ENCODE measurements at regions not wholly inside any gene's neighbourhood (a gene's known extent, or its start where the extent isn't known, plus 50 kb on each side); places are given as distances from the start of the nearest gene placed in this dataset.

DNA sequence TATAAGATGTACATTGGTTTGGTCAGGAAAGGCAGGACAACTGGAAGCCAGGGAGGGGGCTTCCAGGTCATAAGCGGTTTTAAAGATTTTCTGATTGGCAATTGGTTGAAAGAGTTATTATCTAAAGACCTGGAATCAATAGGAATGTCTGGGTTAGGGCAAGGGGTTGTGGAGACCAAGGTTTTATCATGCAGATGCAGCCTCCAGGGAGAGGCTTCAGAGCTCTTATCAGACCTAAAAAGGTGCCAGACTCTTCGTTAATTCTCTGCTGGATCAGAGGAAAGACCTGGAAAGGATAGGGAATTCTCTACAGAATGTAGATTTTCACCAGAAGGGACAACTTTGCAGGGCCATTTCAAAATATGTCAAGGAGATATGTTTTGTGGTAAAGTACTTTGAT is 62.8 kb downstream of the BEX3 start:
- peak overlapping the region; percentile 39 for H3K27ac Mint-ChIP-seq (ENCODE audit: low read depth, unreplicated experiment)
- no TSS peak for BruUV-seq (replicated peaks)
- DNase-seq (ENCODE audit: unreplicated experiment), result no peak
- peaks cover 7% of the 10 kb centered on the region for H3K4me1 Mint-ChIP-seq (ENCODE audit: insufficient read depth, unreplicated experiment)
- no peak overlapping the region for H3K4me3 Mint-ChIP-seq (ENCODE audit: unreplicated experiment)
- intact Hi-C loops (cut with micrococcal nuclease), result no loop called here
- H3K36me3 Mint-ChIP-seq (ENCODE audit: insufficient read depth, unreplicated experiment), result no peaks in the 10 kb centered on the region
- TF ChIP-seq, protein P1, sequence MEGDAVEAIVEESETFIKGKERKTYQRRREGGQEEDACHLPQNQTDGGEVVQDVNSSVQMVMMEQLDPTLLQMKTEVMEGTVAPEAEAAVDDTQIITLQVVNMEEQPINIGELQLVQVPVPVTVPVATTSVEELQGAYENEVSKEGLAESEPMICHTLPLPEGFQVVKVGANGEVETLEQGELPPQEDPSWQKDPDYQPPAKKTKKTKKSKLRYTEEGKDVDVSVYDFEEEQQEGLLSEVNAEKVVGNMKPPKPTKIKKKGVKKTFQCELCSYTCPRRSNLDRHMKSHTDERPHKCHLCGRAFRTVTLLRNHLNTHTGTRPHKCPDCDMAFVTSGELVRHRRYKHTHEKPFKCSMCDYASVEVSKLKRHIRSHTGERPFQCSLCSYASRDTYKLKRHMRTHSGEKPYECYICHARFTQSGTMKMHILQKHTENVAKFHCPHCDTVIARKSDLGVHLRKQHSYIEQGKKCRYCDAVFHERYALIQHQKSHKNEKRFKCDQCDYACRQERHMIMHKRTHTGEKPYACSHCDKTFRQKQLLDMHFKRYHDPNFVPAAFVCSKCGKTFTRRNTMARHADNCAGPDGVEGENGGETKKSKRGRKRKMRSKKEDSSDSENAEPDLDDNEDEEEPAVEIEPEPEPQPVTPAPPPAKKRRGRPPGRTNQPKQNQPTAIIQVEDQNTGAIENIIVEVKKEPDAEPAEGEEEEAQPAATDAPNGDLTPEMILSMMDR (IDR thresholded peaks at IDR 0.05; ENCODE audit: unreplicated experiment), result no peak
- H3K9me3 Mint-ChIP-seq (ENCODE audit: unreplicated experiment), result no peaks in the 10 kb centered on the region
- POLR2A ChIA-PET, result interaction anchor here (1.1 kb wide), 1 partner anchor 54 kb away, joined by 4 read pairs; no protein-coding TSS in a partner anchor
- no peaks in the 10 kb centered on the region for H3K27me3 Mint-ChIP-seq (ENCODE audit: insufficient read depth, unreplicated experiment)
- CTCF ChIA-PET, result interaction anchor here (1.0 kb wide), 1 partner anchor 24 kb away, joined by 4 read pairs; no protein-coding TSS in a partner anchor

DNA sequence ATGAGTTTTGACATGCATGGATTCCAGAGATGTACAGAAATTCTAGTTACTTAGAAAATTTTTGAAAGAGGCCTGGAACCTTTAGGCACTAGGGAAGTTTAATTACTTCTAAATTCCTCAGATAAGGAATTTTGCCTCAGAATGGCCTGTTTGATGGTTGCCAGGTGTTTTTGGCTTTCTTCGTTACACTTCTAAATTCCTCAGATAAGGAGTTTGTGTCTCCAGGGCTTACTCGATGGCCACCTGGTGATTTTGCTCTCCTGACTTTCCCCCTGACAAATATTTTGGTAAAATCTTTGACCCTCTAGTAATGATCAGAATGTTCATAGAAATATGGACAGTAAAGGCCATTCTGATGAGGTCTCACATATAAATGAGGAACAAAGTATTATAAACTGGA is 64.3 kb downstream of the BEX3 start:
- TF ChIP-seq, protein P1 (IDR thresholded peaks at IDR 0.05; ENCODE audit: unreplicated experiment), result no peak
- intact Hi-C loops (cut with micrococcal nuclease), result loop anchor here (5.0 kb wide), 1 partner anchor 43 kb away; no protein-coding TSS in a partner anchor
- no peaks in the 10 kb centered on the region for H3K36me3 Mint-ChIP-seq (ENCODE audit: insufficient read depth, unreplicated experiment)
- no peak overlapping the region for H3K4me3 Mint-ChIP-seq (ENCODE audit: unreplicated experiment)
- no peak for DNase-seq (ENCODE audit: unreplicated experiment)
- H3K27ac Mint-ChIP-seq (ENCODE audit: low read depth, unreplicated experiment), result peak overlapping the region; percentile 35
- ChIA-PET POLR2A (interaction anchor here (3.5 kb wide), 1 partner anchor 84 kb away, joined by 26 read pairs; the partner anchor contains the start of gene TCEAL9), CTCF (interaction anchor here (0.7 kb wide), 1 partner anchor 85 kb away, joined by 4 read pairs; no protein-coding TSS in a partner anchor)
- no peaks in the 10 kb centered on the region for H3K9me3 Mint-ChIP-seq (ENCODE audit: unreplicated experiment)
- no TSS peak for BruUV-seq (replicated peaks)
- H3K4me1 Mint-ChIP-seq (ENCODE audit: insufficient read depth, unreplicated experiment), result peaks cover 7% of the 10 kb centered on the region
- no peaks in the 10 kb centered on the region for H3K27me3 Mint-ChIP-seq (ENCODE audit: insufficient read depth, unreplicated experiment)

DNA sequence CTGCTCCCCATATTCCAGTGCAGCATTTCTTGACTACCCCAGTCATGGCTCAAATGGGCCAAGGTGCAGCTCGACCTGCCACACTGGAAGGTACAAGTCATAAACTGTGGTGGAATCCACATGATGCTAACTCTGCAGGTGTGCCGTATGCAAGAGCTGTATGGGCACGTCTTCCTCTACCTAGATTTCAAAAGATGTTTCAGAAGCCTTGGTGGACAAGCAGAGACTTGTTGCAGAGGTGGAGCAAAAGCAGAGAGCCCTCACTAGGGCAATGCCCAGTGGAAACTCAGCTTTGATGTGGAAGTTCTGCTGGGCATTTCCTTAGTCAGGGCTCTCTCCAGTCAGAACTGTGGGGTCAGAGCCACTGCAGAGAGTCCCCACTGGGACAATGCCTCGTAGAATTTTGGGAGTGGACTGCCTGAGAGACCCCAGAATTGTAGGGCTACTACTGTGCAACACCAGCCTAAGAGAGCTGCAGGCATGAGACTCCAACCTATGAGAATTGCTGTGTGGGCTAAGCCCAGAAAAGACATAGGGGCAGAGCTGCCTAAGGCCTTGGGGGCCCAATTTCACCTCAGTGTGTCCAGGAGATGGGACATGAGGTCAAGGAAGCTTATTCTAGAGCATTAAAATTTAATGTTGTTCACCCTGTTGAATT is 65.7 kb downstream of the BEX3 start:
- Mint-ChIP-seq H3K4me3 (ENCODE audit: unreplicated experiment) (peak overlapping the region; percentile 5), H3K4me1 (ENCODE audit: insufficient read depth, unreplicated experiment) (peaks cover 16% of the 10 kb centered on the region), H3K9me3 (ENCODE audit: unreplicated experiment) (no peaks in the 10 kb centered on the region), H3K27ac (ENCODE audit: low read depth, unreplicated experiment) (peak overlapping the region; percentile 35), H3K36me3 (ENCODE audit: insufficient read depth, unreplicated experiment) (no peaks in the 10 kb centered on the region), H3K27me3 (ENCODE audit: insufficient read depth, unreplicated experiment) (no peaks in the 10 kb centered on the region)
- intact Hi-C loops (cut with micrococcal nuclease), result loop anchor here (1.0 to 5.0 kb wide), 2 partner anchors 11 to 45 kb away; no protein-coding TSS in a partner anchor
- TF ChIP-seq, protein P1 (IDR thresholded peaks at IDR 0.05; ENCODE audit: unreplicated experiment), result no peak
- POLR2A ChIA-PET, result interaction anchor here (0.6 to 3.5 kb wide), 17 partner anchors 11 to 540 kb away, joined by 3 to 26 read pairs (median 6); partner anchors contain the start of gene TCEAL9
- CTCF ChIA-PET, result interaction anchor here (1.0 to 1.6 kb wide), 2 partner anchors 22 to 99 kb away, joined by 4 read pairs; no protein-coding TSS in a partner anchor
- DNase-seq (ENCODE audit: unreplicated experiment), result peak; percentile 80
- BruUV-seq (replicated peaks), result TSS peak; percentile 42

DNA sequence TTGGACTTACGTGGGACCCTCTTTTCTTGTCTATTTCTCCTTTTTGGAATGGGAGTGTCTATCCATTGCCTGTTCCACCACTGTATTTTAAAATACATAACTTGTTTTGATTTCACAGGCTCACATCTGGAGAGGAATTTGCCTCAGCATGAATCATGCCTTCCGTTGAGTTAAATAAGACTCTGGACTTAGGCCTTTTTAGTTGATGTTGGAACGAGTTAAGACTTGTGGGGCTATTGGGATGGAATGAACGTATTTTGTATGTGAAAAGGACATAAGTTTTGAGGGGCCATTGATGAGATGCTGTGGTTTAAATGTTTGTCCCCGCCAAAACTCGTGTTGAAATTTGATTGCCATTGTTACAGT is 66.2 kb downstream of the BEX3 start:
- Mint-ChIP-seq H3K36me3 (ENCODE audit: insufficient read depth, unreplicated experiment) (no peaks in the 10 kb centered on the region), H3K27me3 (ENCODE audit: insufficient read depth, unreplicated experiment) (no peaks in the 10 kb centered on the region), H3K4me3 (ENCODE audit: unreplicated experiment) (peak overlapping the region; percentile 5), H3K27ac (ENCODE audit: low read depth, unreplicated experiment) (peak overlapping the region; percentile 49), H3K9me3 (ENCODE audit: unreplicated experiment) (no peaks in the 10 kb centered on the region), H3K4me1 (ENCODE audit: insufficient read depth, unreplicated experiment) (peaks cover 16% of the 10 kb centered on the region)
- CTCF ChIA-PET, result interaction anchor here (1.0 to 1.6 kb wide), 2 partner anchors 21 to 99 kb away, joined by 4 read pairs; no protein-coding TSS in a partner anchor
- TF ChIP-seq, protein P1 (IDR thresholded peaks at IDR 0.05; ENCODE audit: unreplicated experiment), result no peak
- BruUV-seq (replicated peaks), result TSS peak; percentile 76
- intact Hi-C loops (cut with micrococcal nuclease), result loop anchor here (1.0 to 5.0 kb wide), 2 partner anchors 11 to 45 kb away; no protein-coding TSS in a partner anchor
- DNase-seq (ENCODE audit: unreplicated experiment), result peak; percentile 79
- POLR2A ChIA-PET, result interaction anchor here (0.6 to 3.5 kb wide), 16 partner anchors 12 to 261 kb away, joined by 3 to 26 read pairs (median 5); partner anchors contain the start of gene TCEAL9
